HL-60 (cell line): ENCODE measurements at regions not wholly inside any gene's neighbourhood (a gene's known extent, or its start where the extent isn't known, plus 50 kb on each side); places are given as distances from the start of the nearest gene placed in this dataset.
"Not testable (repeated sequence)": the region's sequence is repeated elsewhere in the genome, so short reads cannot be mapped to it uniquely, and the experiment has no call there.

Experiments
- DNase-seq, 2 experiments: peaks; one replicate each; pipeline ENCODE4 v3.0.0-alpha.2; 2010 to 2020; ENCODE audit warnings: low read depth in 1 of 2, low spot score in 1 of 2
- H3K27ac ChIP-seq: fragments of 250-450 bp; sonication (Bioruptor Pico); replicated peaks from 2 replicates; pipeline ENCODE4 v1.5.1; 2020; ENCODE audit warnings: mild to moderate bottlenecking, moderate library complexity
- H3K27me3 ChIP-seq: fragments of 250-450 bp; sonication (Bioruptor Pico); 2 replicates; pipeline ENCODE4 v1.5.1; 2021; ENCODE audit warnings: mild to moderate bottlenecking, moderate library complexity; ENCODE audit not compliant: insufficient read depth, poor library complexity, severe bottlenecking
- H3K4me3 ChIP-seq: replicated peaks from 2 replicates; pipeline ENCODE4 v1.5.1; 2011; ENCODE audit warnings: mild to moderate bottlenecking, control low read depth, low read length; ENCODE audit not compliant: insufficient read depth
- CTCF ChIP-seq: IDR thresholded peaks from one replicate; pipeline ENCODE4 v1.5.1; 2011; ENCODE audit warnings: low read length, control low read depth, inconsistent platforms; ENCODE audit not compliant: insufficient read depth
- GABPA ChIP-seq: IDR thresholded peaks from 2 replicates; pipeline ENCODE4 v1.6.1; 2012; ENCODE audit warnings: low read depth
- POLR2AphosphoS5 ChIP-seq: IDR thresholded peaks from 2 replicates; pipeline ENCODE4 v1.6.1; 2012; ENCODE audit warnings: low read depth
- REST ChIP-seq: IDR thresholded peaks from 2 replicates; pipeline ENCODE4 v1.6.1; 2012; ENCODE audit warnings: low read depth; ENCODE audit not compliant: insufficient replicate concordance
- SPI1 ChIP-seq: IDR thresholded peaks from 2 replicates; pipeline ENCODE4 v1.6.1; 2012; ENCODE audit warnings: low read depth, mild to moderate bottlenecking, borderline replicate concordance

- no peak for TF ChIP-seq REST
- TF ChIP-seq POLR2AphosphoS5: no peak
- TF ChIP-seq GABPA: no peak
- TF ChIP-seq SPI1: no peak
- no peak for TF ChIP-seq CTCF
- no peak overlapping the region for H3K27ac ChIP-seq
- DNase-seq: no peak
- H3K27me3 ChIP-seq: no peaks in the 10 kb centered on the region
- H3K4me3 ChIP-seq: no peak overlapping the region
Measured at GRCh38 chr6:115863211-115863610, 197.5 kb downstream of the FRK start.

- not testable (repeated sequence) for DNase-seq, H3K27me3 ChIP-seq, H3K27ac ChIP-seq, H3K4me3 ChIP-seq
Measured at GRCh38 chr6:115861658-115862057, 199.0 kb downstream of the FRK start.

- not testable (repeated sequence) for DNase-seq
Measured at GRCh38 chr6:115859577-115859976, 201.1 kb downstream of the FRK start.

GRCh38 chr6:115854866-115855665 lies 205.6 kb downstream of the FRK start:
- H3K4me3 ChIP-seq: no peak overlapping the region
- no peaks in the 10 kb centered on the region for H3K27me3 ChIP-seq
- TF ChIP-seq CTCF: no peak
- TF ChIP-seq SPI1: no peak
- TF ChIP-seq POLR2AphosphoS5: no peak
- no peak for TF ChIP-seq REST
- TF ChIP-seq GABPA: no peak
- H3K27ac ChIP-seq: no peak overlapping the region
- no peak for DNase-seq

More at GRCh38 chr6:115859577-115859976, 201.1 kb downstream of the FRK start:
- not testable (repeated sequence) for H3K27ac ChIP-seq, H3K4me3 ChIP-seq, H3K27me3 ChIP-seq

- TF ChIP-seq POLR2AphosphoS5 (no peak), CTCF (no peak), GABPA (no peak), SPI1 (no peak), REST (no peak)
- Histone ChIP-seq H3K27me3 (no peaks in the 10 kb centered on the region), H3K4me3 (no peak overlapping the region), H3K27ac (no peak overlapping the region)
- DNase-seq: no peak
Measured at GRCh38 chr6:115847671-115848070, 213.0 kb downstream of the FRK start.
